Caco-2 (cell line): ENCODE measurements at regions not wholly inside any gene's neighbourhood (a gene's known extent, or its start where the extent isn't known, plus 50 kb on each side); places are given as distances from the start of the nearest gene placed in this dataset.

Experiments
- BruUV-seq: library from RNA; stranded (reverse); fragments of 400-500 nt; replicated peaks from 2 replicates; lab custom pipeline; 2021; lab: Mats Ljungman, UMichigan
- CTCF ChIA-PET: fragments of 300-600 bp; sonication (Branson Sonifier 250); formaldehyde crosslinking; loops from one replicate; lab custom pipeline; 2022; ENCODE audit warnings: antibody characterized with exemption; lab: Charles Lee
- POLR2A ChIA-PET: fragments of 300-600 bp; sonication (Branson Sonifier 250); formaldehyde crosslinking; loops from one replicate; lab custom pipeline; 2022; ENCODE audit warnings: antibody characterized with exemption; lab: Charles Lee
- DNase-seq, 2 experiments: peaks; one replicate each; pipeline versions ENCODE4 v3.0.0 to v3.0.0-alpha.2; 2020 to 2022
- H3K27me3 ChIP-seq: replicated peaks from 2 replicates; pipeline ENCODE4 v1.6.0; 2011; ENCODE audit warnings: low read length; ENCODE audit not compliant: control insufficient read depth, insufficient read depth
- H3K36me3 ChIP-seq: 2 replicates; pipeline ENCODE4 v1.5.1; 2011; ENCODE audit warnings: low read length; ENCODE audit not compliant: control insufficient read depth, insufficient read depth
- H3K4me1 ChIP-seq: fragments of 250-450 bp; sonication (Bioruptor Pico); 2 replicates; pipeline ENCODE4 v1.5.1; 2020; ENCODE audit warnings: mild to moderate bottlenecking
- H3K4me3 ChIP-seq: 2 replicates; pipeline ENCODE4 v1.5.1; 2011; ENCODE audit warnings: low read depth, mild to moderate bottlenecking, control low read depth, low read length
- H3K9me3 ChIP-seq: fragments of 250-450 bp; sonication (Bioruptor Pico); 2 replicates; pipeline ENCODE4 v1.5.1; 2020; ENCODE audit warnings: mild to moderate bottlenecking, moderate library complexity
- H3K27ac Mint-ChIP-seq: one replicate; pipeline ENCODE4 v1.8.0; 2022; ENCODE audit warnings: mixed read lengths; ENCODE audit not compliant: unreplicated experiment
- H3K27me3 Mint-ChIP-seq: one replicate; pipeline ENCODE4 v1.8.0; 2022; ENCODE audit warnings: mixed read lengths; ENCODE audit not compliant: insufficient read depth, unreplicated experiment
- H3K36me3 Mint-ChIP-seq: one replicate; pipeline ENCODE4 v1.8.0; 2022; ENCODE audit warnings: mild to moderate bottlenecking, mixed read lengths; ENCODE audit not compliant: insufficient read depth, unreplicated experiment
- H3K4me1 Mint-ChIP-seq: one replicate; pipeline ENCODE4 v1.8.0; 2022; ENCODE audit warnings: low read depth, mixed read lengths; ENCODE audit not compliant: unreplicated experiment
- H3K4me3 Mint-ChIP-seq: one replicate; pipeline ENCODE4 v1.8.0; 2022; ENCODE audit warnings: mild to moderate bottlenecking, moderate library complexity, mixed read lengths; ENCODE audit not compliant: unreplicated experiment
- H3K9me3 Mint-ChIP-seq: one replicate; pipeline ENCODE4 v1.8.0; 2022; ENCODE audit warnings: mixed read lengths; ENCODE audit not compliant: unreplicated experiment
- CTCF ChIP-seq, 2 experiments: fragments of 200-600 bp in 1 of 2; IDR thresholded peaks; 1 replicate in 1 of 2; 2 replicates in 1 of 2; pipeline versions ENCODE4 v1.5.1 to v1.8.0; 2011 to 2022; ENCODE audit warnings: antibody characterized with exemption in 1 of 2, control low read depth in 1 of 2, inconsistent platforms in 1 of 2, low read depth in 1 of 2, low read length in 1 of 2, mild to moderate bottlenecking in 1 of 2, moderate library complexity in 1 of 2; ENCODE audit not compliant: insufficient read depth in 1 of 2, severe bottlenecking in 1 of 2, unreplicated experiment in 1 of 2
- intact Hi-C: fragments of 100-400 bp; cut with micrococcal nuclease; formaldehyde crosslinking; loops from one replicate; pipeline ENCODE4 v1.10.0; 2022; ENCODE audit not compliant: unreplicated experiment

GRCh38 chr2:116877274-116877673 lies 937.2 kb upstream of the DDX18 start:
- H3K9me3 ChIP-seq = no peaks in the 10 kb centered on the region
- Mint-ChIP-seq H3K27me3 (no peaks in the 10 kb centered on the region), H3K9me3 (peaks cover 10% of the 10 kb centered on the region), H3K4me3 (no peak overlapping the region), H3K27ac (no peak overlapping the region), H3K4me1 (peaks cover 7% of the 10 kb centered on the region), H3K36me3 (no peaks in the 10 kb centered on the region)
- no peaks in the 10 kb centered on the region for H3K27me3 ChIP-seq
- no peak for DNase-seq
- no peak overlapping the region for H3K4me3 ChIP-seq
- H3K36me3 ChIP-seq = no peaks in the 10 kb centered on the region
- H3K4me1 ChIP-seq = peaks cover 5% of the 10 kb centered on the region; the same call in 1 of the 2 replicates
- intact Hi-C loops = no loop called here
- CTCF ChIA-PET = no interaction called here
- BruUV-seq = no TSS peak
- POLR2A ChIA-PET = no interaction called here
- no peak for TF ChIP-seq CTCF (IDR thresholded peaks at IDR 0.05; ENCODE audit: insufficient read depth in 1 of 2, low read depth in 1 of 2, low read length in 1 of 2, severe bottlenecking in 1 of 2, unreplicated experiment in 1 of 2)

DNA sequence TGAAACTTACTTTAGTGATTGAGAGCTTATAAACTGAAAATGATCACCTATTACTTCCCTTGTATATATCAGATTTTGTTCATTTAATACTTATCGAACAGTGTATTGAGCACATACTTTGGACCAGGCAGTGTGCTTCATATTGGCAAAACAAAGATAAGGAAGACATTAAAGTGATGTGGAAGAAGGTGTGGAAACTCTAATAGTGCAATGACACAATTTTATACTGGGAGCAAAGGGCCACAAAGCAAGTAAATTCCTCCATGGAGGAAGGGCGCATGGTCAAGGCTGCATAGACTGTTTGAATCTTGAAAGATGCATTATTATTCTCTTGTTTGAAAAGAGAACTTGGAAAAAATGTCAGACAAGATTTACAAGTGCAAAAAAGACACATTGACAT lies 936.5 kb upstream of the DDX18 start:
- BruUV-seq = no TSS peak
- no peak overlapping the region for H3K4me3 ChIP-seq
- CTCF ChIA-PET = no interaction called here
- TF ChIP-seq CTCF (IDR thresholded peaks at IDR 0.05; ENCODE audit: insufficient read depth in 1 of 2, low read depth in 1 of 2, low read length in 1 of 2, severe bottlenecking in 1 of 2, unreplicated experiment in 1 of 2) = no peak
- intact Hi-C loops = no loop called here
- peaks cover 4% of the 10 kb centered on the region for H3K9me3 Mint-ChIP-seq
- H3K27me3 Mint-ChIP-seq = no peaks in the 10 kb centered on the region
- H3K27me3 ChIP-seq = no peaks in the 10 kb centered on the region
- H3K4me3 Mint-ChIP-seq = no peak overlapping the region
- H3K36me3 Mint-ChIP-seq = no peaks in the 10 kb centered on the region
- POLR2A ChIA-PET = no interaction called here
- no peak for DNase-seq
- H3K4me1 ChIP-seq = peaks cover 5% of the 10 kb centered on the region; the same call in 1 of the 2 replicates
- no peaks in the 10 kb centered on the region for H3K36me3 ChIP-seq
- H3K9me3 ChIP-seq = no peaks in the 10 kb centered on the region
- no peak overlapping the region for H3K27ac Mint-ChIP-seq
- peaks cover 7% of the 10 kb centered on the region for H3K4me1 Mint-ChIP-seq

DNA sequence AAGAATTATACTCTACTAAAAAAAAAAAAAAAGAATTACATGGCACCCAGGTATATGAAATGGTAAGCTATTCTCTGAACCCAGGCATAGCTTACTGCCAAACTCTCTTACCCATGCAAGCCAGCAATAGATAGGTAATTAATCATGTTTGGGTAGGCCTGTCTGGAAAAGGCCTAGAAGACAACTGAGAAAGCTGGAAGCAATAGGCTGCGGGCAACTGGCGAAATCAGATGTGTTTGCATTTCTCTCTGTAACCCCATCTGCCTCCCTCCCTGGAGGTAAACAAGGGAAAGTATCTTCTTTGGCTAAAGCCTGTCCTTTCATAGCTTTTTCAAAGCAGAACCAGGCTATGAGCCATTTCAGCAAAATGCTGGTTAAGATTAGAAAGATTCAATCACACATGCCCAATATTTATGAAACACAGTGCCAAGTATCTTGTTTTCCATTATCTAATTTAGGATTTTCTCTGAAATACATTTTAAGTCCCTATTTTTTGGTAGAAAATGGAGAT lies 934.8 kb upstream of the DDX18 start:
- H3K36me3 Mint-ChIP-seq = no peaks in the 10 kb centered on the region

More for the DNA sequence above, 934.8 kb upstream of the DDX18 start:
- POLR2A ChIA-PET = no interaction called here
- H3K9me3 ChIP-seq = no peaks in the 10 kb centered on the region
- no peak overlapping the region for H3K27ac Mint-ChIP-seq
- BruUV-seq = no TSS peak
- intact Hi-C loops = no loop called here
- H3K27me3 Mint-ChIP-seq = no peaks in the 10 kb centered on the region
- no peak overlapping the region for H3K4me3 Mint-ChIP-seq
- no peaks in the 10 kb centered on the region for H3K27me3 ChIP-seq
- TF ChIP-seq CTCF (IDR thresholded peaks at IDR 0.05; ENCODE audit: insufficient read depth in 1 of 2, low read depth in 1 of 2, low read length in 1 of 2, severe bottlenecking in 1 of 2, unreplicated experiment in 1 of 2) = no peak
- H3K4me1 Mint-ChIP-seq = peaks cover 7% of the 10 kb centered on the region
- CTCF ChIA-PET = no interaction called here
- no peak for DNase-seq
- no peaks in the 10 kb centered on the region for H3K36me3 ChIP-seq
- H3K4me1 ChIP-seq = peaks cover 5% of the 10 kb centered on the region; the same call in 1 of the 2 replicates
- H3K9me3 Mint-ChIP-seq = peaks cover 9% of the 10 kb centered on the region
- no peak overlapping the region for H3K4me3 ChIP-seq
